Karpas-422 (cell line): ENCODE measurements at regions not wholly inside any gene's neighbourhood (a gene's known extent, or its start where the extent isn't known, plus 50 kb on each side); places are given as distances from the start of the nearest gene placed in this dataset.

ENCODE experiments used
- DNase-seq: peaks from one replicate; pipeline ENCODE4 v3.0.0-alpha.2; 2015
- H2AFZ ChIP-seq: fragments of 200-600 bp; sonication (generic); 2 replicates; pipeline ENCODE4 v1.6.1; 2014; ENCODE audit warnings: antibody characterized with exemption, low read length, mixed read lengths
- H3K27ac ChIP-seq: fragments of 200-600 bp; sonication (generic); 2 replicates; pipeline ENCODE4 v1.5.1; 2014; ENCODE audit warnings: mild to moderate bottlenecking, low read length, moderate library complexity
- H3K27me3 ChIP-seq: fragments of 200-600 bp; sonication (generic); 2 replicates; pipeline ENCODE4 v1.6.1; 2014; ENCODE audit warnings: low read length, mixed read lengths
- H3K36me3 ChIP-seq: fragments of 200-600 bp; sonication (generic); 2 replicates; pipeline ENCODE4 v1.6.1; 2014; ENCODE audit warnings: low read length, mixed read lengths; ENCODE audit not compliant: insufficient read depth
- H3K4me1 ChIP-seq: fragments of 200-600 bp; sonication (generic); 2 replicates; pipeline ENCODE4 v1.6.1; 2014; ENCODE audit warnings: mild to moderate bottlenecking, low read length, mixed read lengths
- H3K4me2 ChIP-seq: fragments of 200-600 bp; sonication (generic); 2 replicates; pipeline ENCODE4 v1.6.1; 2014; ENCODE audit warnings: low read length, low read depth, mild to moderate bottlenecking; ENCODE audit not compliant: poor library complexity, severe bottlenecking
- H3K4me3 ChIP-seq: fragments of 200-600 bp; sonication (generic); 2 replicates; pipeline ENCODE4 v1.5.1; 2014; ENCODE audit warnings: mild to moderate bottlenecking, antibody characterized with exemption, low read length, mixed read lengths
- H3K79me2 ChIP-seq: fragments of 200-600 bp; sonication (generic); 2 replicates; pipeline ENCODE4 v1.6.1; 2014; ENCODE audit warnings: mild to moderate bottlenecking, low read length, mixed read lengths
- H3K9ac ChIP-seq: fragments of 200-600 bp; sonication (generic); 2 replicates; pipeline ENCODE4 v1.6.0; 2014; ENCODE audit warnings: low read length
- H3K9me2 ChIP-seq: fragments of 200-600 bp; sonication (generic), shearing (Covaris generic); replicated peaks from 2 replicates; pipeline ENCODE4 v1.6.0; 2014; ENCODE audit warnings: mild to moderate bottlenecking, low read length, moderate library complexity; ENCODE audit not compliant: insufficient read depth
- H3K9me3 ChIP-seq: fragments of 300-700, 200-600 bp; sonication (generic); 2 replicates; pipeline ENCODE4 v1.6.1; 2014; ENCODE audit warnings: low read length, mixed read lengths
- H4K20me1 ChIP-seq: fragments of 200-600 bp; sonication (generic); 2 replicates; pipeline ENCODE4 v1.6.1; 2014; ENCODE audit warnings: mild to moderate bottlenecking, antibody characterized with exemption, low read length, low read depth; ENCODE audit not compliant: insufficient read depth

- no peaks in the 10 kb centered on the region for H3K36me3 ChIP-seq
- H2AFZ ChIP-seq = no peak overlapping the region
- no peaks in the 10 kb centered on the region for H3K4me1 ChIP-seq
- no peaks in the 10 kb centered on the region for H3K9me2 ChIP-seq
- H3K9ac ChIP-seq = no peak overlapping the region
- no peaks in the 10 kb centered on the region for H4K20me1 ChIP-seq
- H3K9me3 ChIP-seq = no peaks in the 10 kb centered on the region
- H3K27ac ChIP-seq = no peak overlapping the region
- no peak overlapping the region for H3K4me2 ChIP-seq
- H3K79me2 ChIP-seq = no peaks in the 10 kb centered on the region
- H3K4me3 ChIP-seq = no peak overlapping the region
- DNase-seq = no peak
- H3K27me3 ChIP-seq = no peaks in the 10 kb centered on the region
Measured at GRCh38 chr10:76667408-76668370, 969.9 kb downstream of the KCNMA1 start.

DNA sequence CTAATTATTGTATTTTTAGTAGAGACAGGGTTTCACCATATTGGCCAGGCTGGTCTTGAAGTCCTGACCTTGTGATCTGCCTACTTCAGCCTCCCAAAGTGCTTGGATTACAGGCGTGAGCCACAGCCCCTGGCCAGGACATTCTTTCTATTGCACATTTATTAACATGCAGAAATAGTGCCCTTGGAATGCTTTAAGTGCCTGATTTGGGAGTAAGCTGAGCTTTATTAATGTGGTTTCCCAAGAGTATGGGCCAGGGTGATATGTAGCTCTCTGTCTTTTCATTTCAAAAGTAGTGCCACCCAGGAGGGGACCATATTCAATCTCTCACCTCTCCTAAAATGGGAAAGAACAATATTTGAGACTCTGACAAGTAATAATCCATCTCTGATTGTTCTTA is 970.7 kb downstream of the KCNMA1 start:
- Histone ChIP-seq H3K4me1 (no peaks in the 10 kb centered on the region), H4K20me1 (no peaks in the 10 kb centered on the region), H3K9me2 (no peaks in the 10 kb centered on the region), H3K27me3 (no peaks in the 10 kb centered on the region), H3K36me3 (no peaks in the 10 kb centered on the region), H3K9ac (no peak overlapping the region), H2AFZ (no peak overlapping the region), H3K27ac (no peak overlapping the region), H3K4me3 (no peak overlapping the region), H3K4me2 (no peak overlapping the region), H3K79me2 (no peaks in the 10 kb centered on the region), H3K9me3 (no peaks in the 10 kb centered on the region)
- DNase-seq = no peak

DNA sequence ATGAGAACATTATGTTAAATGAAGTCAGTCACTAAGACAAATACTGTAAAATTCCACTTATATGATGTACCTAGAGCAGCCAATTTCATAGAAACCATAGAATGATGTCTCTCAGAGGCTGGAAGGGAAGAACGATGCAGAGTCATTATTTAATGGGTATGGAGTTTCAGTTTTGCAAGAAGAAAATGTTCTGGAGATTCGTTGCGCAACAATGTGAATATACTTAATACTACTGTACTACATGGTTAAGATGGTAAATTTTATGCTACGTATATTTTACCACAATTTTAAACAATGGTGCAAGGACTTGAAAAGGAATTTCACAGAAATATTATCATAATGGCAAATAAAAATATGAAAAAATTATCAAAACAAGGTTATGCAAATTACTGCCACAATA is 972.6 kb downstream of the KCNMA1 start:
- no peaks in the 10 kb centered on the region for H3K4me1 ChIP-seq
- no peaks in the 10 kb centered on the region for H3K27me3 ChIP-seq
- no peaks in the 10 kb centered on the region for H3K36me3 ChIP-seq
- no peak overlapping the region for H2AFZ ChIP-seq
- no peaks in the 10 kb centered on the region for H4K20me1 ChIP-seq
- H3K9me3 ChIP-seq = no peaks in the 10 kb centered on the region
- no peak overlapping the region for H3K27ac ChIP-seq
- H3K9ac ChIP-seq = no peak overlapping the region
- H3K79me2 ChIP-seq = no peaks in the 10 kb centered on the region
- no peak overlapping the region for H3K4me3 ChIP-seq
- DNase-seq = no peak
- H3K4me2 ChIP-seq = no peak overlapping the region
- no peaks in the 10 kb centered on the region for H3K9me2 ChIP-seq

DNA sequence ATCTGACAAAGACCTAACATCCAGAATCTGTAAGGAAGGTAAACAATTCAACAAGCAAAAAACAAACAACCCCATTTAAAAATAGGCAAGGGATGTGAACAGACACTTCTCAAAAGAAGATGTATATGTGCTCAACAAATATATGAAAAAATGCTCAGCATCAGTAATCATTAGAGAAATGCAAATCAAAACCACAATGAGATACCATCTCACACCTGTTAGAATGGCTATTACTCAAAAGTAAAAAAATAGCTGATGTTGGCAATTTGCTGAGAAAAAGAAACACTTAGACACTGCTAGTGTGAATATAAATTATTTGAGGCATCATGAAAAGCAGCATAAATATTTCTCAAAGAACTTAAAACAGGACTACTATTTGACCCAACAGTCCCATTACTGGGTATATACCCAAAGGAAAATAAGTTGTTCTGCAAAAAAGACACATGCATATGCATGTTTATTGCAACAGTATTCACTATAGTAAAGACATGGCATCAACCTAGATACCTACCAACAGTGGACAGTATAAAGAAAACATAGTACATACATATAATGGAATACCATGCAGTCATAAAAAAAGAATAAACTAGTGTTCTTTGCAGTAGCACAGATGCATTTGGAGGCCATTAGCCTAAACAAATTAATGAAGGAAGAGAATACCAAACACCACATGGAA is 980.1 kb downstream of the KCNMA1 start:
- no peaks in the 10 kb centered on the region for H4K20me1 ChIP-seq
- H3K27ac ChIP-seq = no peak overlapping the region
- no peaks in the 10 kb centered on the region for H3K9me3 ChIP-seq
- no peaks in the 10 kb centered on the region for H3K4me1 ChIP-seq
- no peak for DNase-seq
- H3K9ac ChIP-seq = no peak overlapping the region
- no peak overlapping the region for H3K4me2 ChIP-seq
- no peak overlapping the region for H2AFZ ChIP-seq
- H3K27me3 ChIP-seq = no peaks in the 10 kb centered on the region
- no peaks in the 10 kb centered on the region for H3K9me2 ChIP-seq
- H3K79me2 ChIP-seq = no peaks in the 10 kb centered on the region
- no peaks in the 10 kb centered on the region for H3K36me3 ChIP-seq
- H3K4me3 ChIP-seq = no peak overlapping the region

DNA sequence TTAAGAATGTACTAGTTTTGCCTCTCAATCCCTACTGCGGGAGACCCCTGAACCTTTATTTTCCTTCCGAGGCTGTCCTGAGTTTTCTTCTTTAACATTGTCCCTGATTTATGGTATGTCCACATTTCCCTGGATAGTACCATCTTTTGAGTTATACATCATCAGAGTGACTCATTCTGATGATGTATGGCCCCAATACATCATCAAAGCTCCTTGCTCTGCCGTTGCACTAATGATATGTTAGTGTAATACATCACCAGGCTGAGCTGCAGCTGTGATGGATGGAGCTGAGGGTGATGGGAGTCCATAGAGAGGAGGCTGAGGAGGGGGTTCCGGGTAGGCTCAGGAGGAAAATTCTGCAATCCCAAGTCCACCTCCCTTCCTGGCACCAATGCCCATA is 986.5 kb downstream of the KCNMA1 start:
- Histone ChIP-seq H3K4me1 (no peaks in the 10 kb centered on the region), H3K27ac (no peak overlapping the region), H3K9ac (no peak overlapping the region), H3K4me3 (no peak overlapping the region), H3K4me2 (no peak overlapping the region), H4K20me1 (no peaks in the 10 kb centered on the region), H2AFZ (no peak overlapping the region), H3K36me3 (no peaks in the 10 kb centered on the region), H3K27me3 (no peaks in the 10 kb centered on the region), H3K9me3 (no peaks in the 10 kb centered on the region), H3K9me2 (no peaks in the 10 kb centered on the region), H3K79me2 (no peaks in the 10 kb centered on the region)
- DNase-seq = no peak

DNA sequence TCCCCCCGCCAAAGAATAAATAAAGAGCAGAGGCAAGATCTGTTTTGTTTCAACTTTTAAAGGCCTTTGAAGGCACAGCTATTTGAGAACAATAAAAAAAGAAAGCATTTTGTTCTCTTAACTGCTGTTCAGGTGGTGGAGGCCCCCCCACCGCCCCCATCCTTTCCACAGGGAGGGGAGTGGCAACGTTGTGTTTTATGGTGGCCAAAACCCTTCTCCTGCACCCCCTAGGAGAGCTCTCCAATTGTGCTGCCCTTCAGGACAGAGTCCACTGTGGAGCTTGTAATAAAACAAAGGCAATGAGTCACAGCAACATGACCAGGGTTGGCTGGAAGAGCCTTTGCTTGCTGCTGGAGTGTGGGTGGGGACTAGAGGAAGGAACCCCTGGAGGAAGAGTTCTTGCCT is 987.9 kb downstream of the KCNMA1 start:
- Histone ChIP-seq H3K9me2 (no peaks in the 10 kb centered on the region), H3K4me2 (no peak overlapping the region), H3K4me1 (no peaks in the 10 kb centered on the region), H3K9me3 (no peaks in the 10 kb centered on the region), H3K4me3 (no peak overlapping the region), H3K36me3 (no peaks in the 10 kb centered on the region), H3K27ac (no peak overlapping the region), H3K9ac (no peak overlapping the region), H3K79me2 (no peaks in the 10 kb centered on the region), H4K20me1 (no peaks in the 10 kb centered on the region), H3K27me3 (no peaks in the 10 kb centered on the region), H2AFZ (no peak overlapping the region)
- DNase-seq = no peak

- no peaks in the 10 kb centered on the region for H4K20me1 ChIP-seq
- no peak overlapping the region for H3K27ac ChIP-seq
- no peak overlapping the region for H3K4me2 ChIP-seq
- H3K36me3 ChIP-seq = no peaks in the 10 kb centered on the region
- H3K27me3 ChIP-seq = no peaks in the 10 kb centered on the region
- H2AFZ ChIP-seq = no peak overlapping the region
- no peak for DNase-seq
- no peaks in the 10 kb centered on the region for H3K79me2 ChIP-seq
- no peaks in the 10 kb centered on the region for H3K4me1 ChIP-seq
- no peaks in the 10 kb centered on the region for H3K9me2 ChIP-seq
- H3K9ac ChIP-seq = no peak overlapping the region
- H3K9me3 ChIP-seq = no peaks in the 10 kb centered on the region
- H3K4me3 ChIP-seq = no peak overlapping the region
Measured at GRCh38 chr10:76649254-76649653, 988.4 kb downstream of the KCNMA1 start.

DNA sequence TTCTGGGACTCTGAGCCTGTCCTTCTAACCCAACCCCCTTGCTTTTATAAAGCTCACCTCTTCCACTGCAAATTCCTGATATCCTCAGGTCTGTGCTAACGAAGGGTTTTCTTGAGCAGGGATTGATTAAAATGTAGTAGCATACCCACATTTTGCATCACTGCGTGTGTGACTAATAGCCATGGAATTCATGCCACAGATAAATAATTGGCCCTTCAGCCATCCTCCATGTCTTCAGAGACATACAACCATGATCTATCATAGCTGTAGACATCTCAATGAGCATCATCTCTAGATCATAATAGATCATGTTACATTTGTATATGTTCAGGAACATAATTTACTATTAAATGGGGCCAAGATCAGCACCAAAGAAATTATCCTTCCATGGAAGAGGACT is 990.3 kb downstream of the KCNMA1 start:
- no peaks in the 10 kb centered on the region for H3K4me1 ChIP-seq
- no peaks in the 10 kb centered on the region for H4K20me1 ChIP-seq
- no peaks in the 10 kb centered on the region for H3K9me3 ChIP-seq
- H3K27me3 ChIP-seq = no peaks in the 10 kb centered on the region
- DNase-seq = no peak
- no peak overlapping the region for H3K4me2 ChIP-seq
- H3K36me3 ChIP-seq = no peaks in the 10 kb centered on the region
- H3K79me2 ChIP-seq = no peaks in the 10 kb centered on the region
- H3K4me3 ChIP-seq = no peak overlapping the region
- H3K9me2 ChIP-seq = no peaks in the 10 kb centered on the region
- no peak overlapping the region for H2AFZ ChIP-seq
- no peak overlapping the region for H3K27ac ChIP-seq
- H3K9ac ChIP-seq = no peak overlapping the region
